Heart left ventricle (tissue), 13 donors: ENCODE measurements at regions not wholly inside any gene's neighbourhood (a gene's known extent, or its start where the extent isn't known, plus 50 kb on each side); places are given as distances from the start of the nearest gene placed in this dataset.

Experiments
- CTCF ChIP-seq, 12 donors: fragments of 200-600 bp; sonication (generic) in 4 of 12; IDR thresholded peaks; one replicate each; pipeline versions ENCODE4 v1.5.0 to v1.8.0; 2018 to 2022; ENCODE audit warnings: antibody characterized with exemption in 12 of 12, mild to moderate bottlenecking in 5 of 12
- POLR2A ChIP-seq, 2 donors: fragments of 450-650 bp; IDR thresholded peaks; one replicate each; pipeline ENCODE4 v1.6.1; 2017; ENCODE audit warnings: antibody characterized with exemption in 2 of 2, mild to moderate bottlenecking in 2 of 2, moderate library complexity in 2 of 2
- donor health status: ischemic (EF 13 %, LVEDD 7.1; RV severe dilation, severe dysfunction).
- donor health status: DM: no; HTN: yes; CAD: no.
- donor health status: DM: no; HTN: no; CAD: no.
- donor health status: ischemic (EF 25% LVEDD 6.9; RV normal size, moderate dysfunction).
- donor health status: ischemic (EF 25% LVEDD 5.7; RV mildly dilated, moderate dysfunction).
- donor health status: ischemic (EF 35%, LVEDD 5.7; RV mildly dilated, moderate dysfunction).
- donor health status: nonischemic (EF 11% LVEDD 7.7; RV severe dilation, severe dysfunction).
- donor health status: DM: yes; HTN: yes; CAD: no.
- donor health status: PGD.
- donor health status: ischemic (EF 29% LVEDD 5.4; RV normal size, mild dysfunction).
- donor health status: nonischemic (EF 23%, LVEDD 6.1; RV moderate dilation, normal function).

- TF ChIP-seq POLR2A (IDR thresholded peaks at IDR 0.05) (no peak), CTCF (IDR thresholded peaks at IDR 0.05) (no peak)
These were observed 80.8 kb upstream of the CMKLR1 start for GRCh38 chr12:108419949-108420348.
